K562 (cell line): ENCODE measurements at regions not wholly inside any gene's neighbourhood (a gene's known extent, or its start where the extent isn't known, plus 50 kb on each side); places are given as distances from the start of the nearest gene placed in this dataset.

Experiments used
- ARID1B ChIP-seq: fragments of 450-650 bp; IDR thresholded peaks from 2 replicates; pipeline ENCODE4 v1.6.1; 2016; ENCODE audit warnings: antibody characterized with exemption, mild to moderate bottlenecking, inconsistent platforms
- MGA ChIP-seq: fragments of 450-650 bp; IDR thresholded peaks from 2 replicates; pipeline ENCODE4 v1.6.1; 2016; ENCODE audit warnings: mild to moderate bottlenecking, moderate library complexity
- PCBP1 ChIP-seq: fragments of 200-400 bp; formaldehyde crosslinking; IDR thresholded peaks from 2 replicates; pipeline ENCODE4 v1.6.1; 2018; ENCODE audit warnings: mild to moderate bottlenecking, low read depth, low read length; ENCODE audit not compliant: poor library complexity, severe bottlenecking
- THRAP3 ChIP-seq: fragments of 450-650 bp; IDR thresholded peaks from 2 replicates; pipeline ENCODE4 v1.6.1; 2016; ENCODE audit warnings: mild to moderate bottlenecking, inconsistent platforms, borderline replicate concordance

- no peak for TF ChIP-seq MGA
- no peak for TF ChIP-seq PCBP1
- no peak for TF ChIP-seq THRAP3
- TF ChIP-seq ARID1B: no peak
Measured at GRCh38 chr9:25755951-25756350, 77.7 kb upstream of the TUSC1 start (continued).
